Activated naive CD4-positive, alpha-beta T cell treated with anti-CD3 and anti-CD28 coated beads for 36 hours (primary cell): ENCODE measurements at regions not wholly inside any gene's neighbourhood (a gene's known extent, or its start where the extent isn't known, plus 50 kb on each side); places are given as distances from the start of the nearest gene placed in this dataset.

Experiments
- CTCF ChIA-PET: fragments of 350-600 bp; sonication (Branson Sonifier 250); formaldehyde crosslinking; loops from one replicate; lab custom pipeline; 2021; ENCODE audit warnings: antibody characterized with exemption; lab: Charles Lee
- DNase-seq: peaks from one replicate; pipeline ENCODE4 v3.0.0-alpha.2; 2020
- H3K27ac Mint-ChIP-seq: one replicate; pipeline ENCODE4 v1.8.0; 2021; ENCODE audit warnings: mild to moderate bottlenecking, mixed read lengths
- H3K27me3 Mint-ChIP-seq: one replicate; pipeline ENCODE4 v1.8.0; 2021; ENCODE audit warnings: low read depth, mixed read lengths
- H3K36me3 Mint-ChIP-seq: one replicate; pipeline ENCODE4 v1.8.0; 2021; ENCODE audit warnings: low read depth, mixed read lengths
- H3K4me1 Mint-ChIP-seq: one replicate; pipeline ENCODE4 v1.8.0; 2021; ENCODE audit warnings: low read depth, mixed read lengths
- H3K4me3 Mint-ChIP-seq: one replicate; pipeline ENCODE4 v1.8.0; 2021; ENCODE audit warnings: mild to moderate bottlenecking, moderate library complexity, mixed read lengths
- H3K9me3 Mint-ChIP-seq: one replicate; pipeline ENCODE4 v1.8.0; 2021; ENCODE audit warnings: mixed read lengths
- intact Hi-C: fragments of 100-400 bp; cut with micrococcal nuclease; formaldehyde crosslinking; loops from one replicate; pipeline ENCODE4 v1.15.1; 2023

DNA sequence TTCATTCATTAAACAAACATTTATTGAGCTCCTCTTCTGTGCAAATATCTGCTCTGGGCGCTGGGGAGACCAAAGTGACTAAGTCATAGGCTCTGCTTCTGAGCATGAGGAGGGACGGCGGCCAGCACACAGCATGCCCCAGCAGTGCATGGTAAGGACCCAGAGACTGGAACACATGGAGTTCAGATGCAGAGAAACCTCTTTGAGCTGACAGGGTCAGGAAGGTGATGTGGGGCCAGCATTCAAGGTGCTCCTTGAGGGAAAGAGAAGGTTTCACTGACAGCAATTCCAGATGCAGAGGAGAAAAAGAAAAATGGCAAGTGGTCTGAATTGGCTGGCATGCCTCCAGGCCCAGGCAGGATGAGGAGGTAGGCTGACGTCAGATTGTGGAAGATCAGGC, 234.5 kb downstream of the UACA start:
- CTCF ChIA-PET: interaction anchor here (1.1 to 2.7 kb wide), 7 partner anchors 15 to 62 kb away, joined by 3 to 17 read pairs (median 4); no protein-coding TSS in a partner anchor
- no peaks in the 10 kb centered on the region for H3K9me3 Mint-ChIP-seq
- intact Hi-C loops: loop anchor here (1.0 kb wide), 2 partner anchors 20 to 37 kb away; no protein-coding TSS in a partner anchor
- peak overlapping the region; percentile 85 for H3K27ac Mint-ChIP-seq
- H3K36me3 Mint-ChIP-seq: peaks cover 3% of the 10 kb centered on the region
- peak overlapping the region; percentile 62 for H3K4me3 Mint-ChIP-seq
- H3K27me3 Mint-ChIP-seq: no peaks in the 10 kb centered on the region
- DNase-seq: no peak
- H3K4me1 Mint-ChIP-seq: peaks cover 78% of the 10 kb centered on the region

DNA sequence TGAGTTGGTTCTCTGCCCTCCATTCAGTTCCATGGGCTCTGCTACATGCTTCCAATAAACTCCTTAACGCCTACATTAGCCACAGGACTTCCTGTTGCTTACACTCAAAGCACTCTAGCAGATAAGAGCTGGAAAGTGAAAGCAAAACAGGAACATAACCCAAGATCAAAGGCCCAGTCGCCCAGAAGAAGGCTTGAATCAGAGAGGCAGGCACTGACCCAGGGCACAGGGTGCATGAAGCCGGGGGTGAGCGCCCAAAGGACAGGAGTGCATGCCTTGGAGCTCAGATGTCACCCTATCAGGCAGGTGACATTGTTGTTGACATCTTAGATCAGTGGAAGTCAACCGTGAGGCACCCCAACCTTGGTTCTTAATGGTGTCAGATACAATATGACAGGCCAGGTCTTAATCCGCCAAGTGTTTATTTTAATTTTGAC, 235.1 kb downstream of the UACA start:
- peak overlapping the region; percentile 62 for H3K4me3 Mint-ChIP-seq
- peaks cover 74% of the 10 kb centered on the region for H3K4me1 Mint-ChIP-seq
- H3K9me3 Mint-ChIP-seq: no peaks in the 10 kb centered on the region
- CTCF ChIA-PET: interaction anchor here (0.6 to 2.7 kb wide), 11 partner anchors 8 to 62 kb away, joined by 3 to 17 read pairs (median 4); no protein-coding TSS in a partner anchor
- no peaks in the 10 kb centered on the region for H3K27me3 Mint-ChIP-seq
- intact Hi-C loops: loop anchor here (1.0 kb wide), 2 partner anchors 19 to 36 kb away; no protein-coding TSS in a partner anchor
- peaks cover 2% of the 10 kb centered on the region for H3K36me3 Mint-ChIP-seq
- H3K27ac Mint-ChIP-seq: peak overlapping the region; percentile 85
- peak; percentile 78 for DNase-seq

DNA sequence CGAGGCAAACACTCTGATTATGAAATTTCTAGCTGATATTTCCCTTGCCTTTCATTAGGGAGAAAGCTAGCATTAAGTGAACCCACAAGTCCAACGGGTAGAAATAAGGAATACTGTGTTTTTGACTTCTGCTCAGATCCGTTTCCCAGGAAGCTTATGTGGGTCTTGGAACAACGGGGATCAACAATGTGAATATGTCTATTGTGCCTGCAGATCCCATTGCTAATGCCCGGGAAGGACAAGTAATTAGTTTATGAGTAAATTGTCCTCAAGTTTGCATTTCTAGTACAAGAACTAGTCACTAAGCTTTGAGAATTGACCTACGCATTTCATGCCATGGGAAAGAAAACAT, 236.4 kb downstream of the UACA start:
- H3K27me3 Mint-ChIP-seq: no peaks in the 10 kb centered on the region
- peaks cover 2% of the 10 kb centered on the region for H3K36me3 Mint-ChIP-seq
- CTCF ChIA-PET: interaction anchor here (0.6 to 2.7 kb wide), 3 partner anchors 14 to 49 kb away, joined by 3 to 17 read pairs (median 4); no protein-coding TSS in a partner anchor
- no peak overlapping the region for H3K4me3 Mint-ChIP-seq
- H3K9me3 Mint-ChIP-seq: no peaks in the 10 kb centered on the region
- intact Hi-C loops: no loop called here
- H3K4me1 Mint-ChIP-seq: peaks cover 63% of the 10 kb centered on the region
- no peak overlapping the region for H3K27ac Mint-ChIP-seq
- no peak for DNase-seq

DNA sequence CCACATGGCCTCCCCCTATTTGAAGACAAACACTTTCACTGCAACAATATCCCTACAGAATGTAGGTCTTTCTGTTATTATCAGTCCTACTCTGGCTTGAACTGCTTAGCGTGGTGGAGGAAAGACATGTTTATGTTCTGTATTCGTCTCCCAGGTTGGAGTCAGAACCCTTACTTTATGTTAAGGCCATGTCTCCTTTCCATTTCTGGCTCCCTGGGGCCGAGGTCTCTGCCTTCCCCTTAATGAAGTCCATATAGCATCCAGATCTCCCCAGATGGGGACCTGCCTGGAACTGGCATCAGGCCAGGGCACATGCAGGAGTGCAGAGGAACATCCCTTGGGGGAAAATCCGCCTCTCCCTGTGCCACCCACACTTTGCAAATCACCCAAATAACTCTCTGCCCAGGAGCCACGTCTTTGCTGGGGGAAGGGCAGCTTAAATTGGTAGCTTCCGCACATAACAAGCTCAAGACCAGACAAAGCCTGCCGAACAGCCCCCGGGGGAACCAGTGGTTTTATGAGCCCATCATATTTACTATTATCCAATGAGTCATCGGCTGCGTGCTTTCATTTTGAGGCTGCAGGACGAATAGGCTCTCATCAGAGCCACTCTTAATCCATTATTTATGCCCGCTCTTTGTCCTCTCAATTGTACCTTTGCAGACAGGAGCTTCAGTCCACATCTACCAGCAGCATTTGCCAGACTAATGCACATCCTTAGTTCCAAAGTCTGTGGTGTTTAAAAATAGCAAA, 237.0 kb downstream of the UACA start:
- Mint-ChIP-seq H3K4me3 (no peak overlapping the region), H3K9me3 (no peaks in the 10 kb centered on the region), H3K4me1 (peaks cover 57% of the 10 kb centered on the region), H3K27me3 (no peaks in the 10 kb centered on the region), H3K36me3 (peaks cover 2% of the 10 kb centered on the region), H3K27ac (no peak overlapping the region)
- DNase-seq: no peak
- intact Hi-C loops: no loop called here
- CTCF ChIA-PET: interaction anchor here (0.6 to 2.7 kb wide), 3 partner anchors 14 to 49 kb away, joined by 3 to 17 read pairs (median 4); no protein-coding TSS in a partner anchor

GRCh38 chr15:70525551-70525950, 237.8 kb downstream of the UACA start:
- CTCF ChIA-PET: interaction anchor here (1.2 kb wide), 1 partner anchor 15 kb away, joined by 3 read pairs; no protein-coding TSS in a partner anchor
- Mint-ChIP-seq H3K27me3 (no peaks in the 10 kb centered on the region), H3K27ac (no peak overlapping the region), H3K9me3 (no peaks in the 10 kb centered on the region), H3K4me1 (peaks cover 53% of the 10 kb centered on the region), H3K36me3 (peaks cover 2% of the 10 kb centered on the region), H3K4me3 (no peak overlapping the region)
- no peak for DNase-seq
- intact Hi-C loops: no loop called here

GRCh38 chr15:70524470-70524869, 238.9 kb downstream of the UACA start:
- Mint-ChIP-seq H3K36me3 (peaks cover 2% of the 10 kb centered on the region), H3K27me3 (no peaks in the 10 kb centered on the region), H3K9me3 (no peaks in the 10 kb centered on the region), H3K4me3 (no peak overlapping the region), H3K4me1 (peaks cover 43% of the 10 kb centered on the region), H3K27ac (no peak overlapping the region)
- DNase-seq: no peak
- intact Hi-C loops: no loop called here
- CTCF ChIA-PET: interaction anchor here (1.2 kb wide), 1 partner anchor 16 kb away, joined by 3 read pairs; no protein-coding TSS in a partner anchor

- intact Hi-C loops: no loop called here
- Mint-ChIP-seq H3K4me3 (no peak overlapping the region), H3K27me3 (no peaks in the 10 kb centered on the region), H3K36me3 (no peaks in the 10 kb centered on the region), H3K27ac (no peak overlapping the region), H3K9me3 (no peaks in the 10 kb centered on the region), H3K4me1 (peaks cover 35% of the 10 kb centered on the region)
- DNase-seq: no peak
- CTCF ChIA-PET: interaction anchor here (0.8 to 1.4 kb wide), 3 partner anchors 11 to 36 kb away, joined by 3 to 10 read pairs (median 3); no protein-coding TSS in a partner anchor
Measured at GRCh38 chr15:70523616-70524015, 239.7 kb downstream of the UACA start.

DNA sequence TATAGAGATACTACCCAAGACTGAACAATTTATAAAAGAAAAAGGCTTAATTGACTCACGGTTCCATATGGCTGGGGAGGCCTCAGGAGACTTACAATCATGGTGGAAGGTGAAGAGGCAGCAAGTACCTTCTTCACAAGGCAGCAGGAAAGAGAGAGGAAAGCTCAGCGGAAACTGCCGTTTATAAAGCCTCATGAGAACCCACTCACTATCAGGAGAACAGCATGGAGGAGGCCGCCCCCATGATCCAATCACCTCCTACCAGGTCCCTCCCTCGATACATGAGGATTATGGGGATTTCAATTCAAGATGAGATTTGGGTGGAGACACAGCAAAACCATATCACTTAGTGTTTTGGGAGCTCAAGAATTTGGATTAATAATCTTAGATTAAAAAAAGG, 240.2 kb downstream of the UACA start:
- Mint-ChIP-seq H3K4me3 (no peak overlapping the region), H3K36me3 (no peaks in the 10 kb centered on the region), H3K27me3 (no peaks in the 10 kb centered on the region), H3K4me1 (peaks cover 33% of the 10 kb centered on the region), H3K27ac (no peak overlapping the region), H3K9me3 (no peaks in the 10 kb centered on the region)
- DNase-seq: no peak
- intact Hi-C loops: no loop called here
- CTCF ChIA-PET: interaction anchor here (0.8 to 1.4 kb wide), 4 partner anchors 11 to 35 kb away, joined by 3 to 10 read pairs (median 3); no protein-coding TSS in a partner anchor

DNA sequence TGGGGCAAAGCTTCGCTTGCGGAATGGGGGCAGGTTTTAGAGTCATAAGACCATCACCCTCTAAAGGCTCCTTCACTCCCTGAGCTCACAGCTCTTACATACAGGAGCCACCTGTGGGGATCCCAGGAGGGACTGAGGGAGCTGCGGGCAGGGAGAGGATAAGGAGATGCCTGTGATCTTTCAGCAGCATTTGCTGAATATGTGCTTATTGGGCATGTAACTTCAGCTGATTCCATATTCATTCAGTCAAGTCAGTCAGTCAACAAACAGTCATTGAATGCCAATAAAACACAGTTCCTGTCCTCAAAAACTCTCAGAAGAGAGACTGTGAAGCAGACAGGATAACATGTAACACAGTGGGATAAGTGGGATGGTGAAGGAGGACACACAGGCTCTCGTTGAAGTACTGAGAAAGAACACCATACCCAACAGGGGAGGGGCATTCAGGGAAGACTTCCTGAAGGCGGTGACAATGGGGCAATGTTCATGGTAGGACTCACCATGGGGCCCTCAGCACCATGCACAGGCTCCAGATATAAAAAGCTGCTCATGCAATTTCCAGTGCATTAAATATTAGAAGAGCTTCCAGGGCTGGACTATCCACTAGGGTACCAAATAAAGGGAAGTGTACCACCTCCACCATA, 240.9 kb downstream of the UACA start:
- DNase-seq: no peak
- Mint-ChIP-seq H3K27ac (no peak overlapping the region), H3K9me3 (no peaks in the 10 kb centered on the region), H3K4me3 (no peak overlapping the region), H3K4me1 (peaks cover 26% of the 10 kb centered on the region), H3K36me3 (no peaks in the 10 kb centered on the region), H3K27me3 (no peaks in the 10 kb centered on the region)
- CTCF ChIA-PET: interaction anchor here (0.8 to 1.6 kb wide), 6 partner anchors 10 to 35 kb away, joined by 3 to 10 read pairs (median 3); no protein-coding TSS in a partner anchor
- intact Hi-C loops: no loop called here

DNA sequence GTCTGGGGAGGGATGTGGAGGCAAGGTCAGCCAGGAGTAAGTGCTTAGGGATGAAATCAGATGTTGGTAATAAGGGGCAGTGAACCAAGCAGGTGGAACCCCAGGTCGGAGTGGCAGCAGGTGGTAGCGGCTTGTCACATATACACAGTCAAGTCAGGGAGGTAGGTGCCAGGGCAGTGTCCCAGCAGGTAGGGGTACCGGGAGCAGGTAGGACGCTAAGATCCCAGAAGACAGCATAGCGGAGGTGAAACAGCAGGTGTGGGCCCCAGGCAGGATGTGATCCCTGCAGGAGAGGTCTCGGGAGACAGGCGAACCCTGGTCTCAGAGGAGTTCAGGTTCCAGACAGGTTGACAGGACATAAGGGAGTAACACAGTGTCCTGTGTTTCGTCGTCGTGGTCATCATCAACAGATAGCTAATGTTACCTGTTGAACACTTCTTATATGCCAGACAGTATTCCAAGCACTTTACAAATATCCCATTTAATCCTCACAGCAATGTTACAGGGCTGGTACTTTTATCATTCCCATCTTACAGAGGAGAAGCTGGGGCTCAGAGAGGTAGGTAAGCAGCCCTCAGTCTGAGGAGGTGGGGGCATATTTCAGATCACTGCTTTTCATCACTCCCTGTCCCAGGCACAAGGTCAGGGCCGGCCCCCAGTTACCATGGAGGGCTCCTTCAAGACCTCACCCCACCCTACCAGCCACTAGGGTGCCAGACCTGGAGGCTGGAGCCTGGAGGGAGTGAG, 241.6 kb downstream of the UACA start:
- intact Hi-C loops: no loop called here
- Mint-ChIP-seq H3K36me3 (no peaks in the 10 kb centered on the region), H3K27ac (no peak overlapping the region), H3K27me3 (no peaks in the 10 kb centered on the region), H3K4me3 (no peak overlapping the region), H3K9me3 (no peaks in the 10 kb centered on the region), H3K4me1 (peaks cover 19% of the 10 kb centered on the region)
- peak; percentile 3 for DNase-seq
- CTCF ChIA-PET: interaction anchor here (1.0 to 1.6 kb wide), 3 partner anchors 9 to 35 kb away, joined by 3 to 5 read pairs (median 3); no protein-coding TSS in a partner anchor

DNA sequence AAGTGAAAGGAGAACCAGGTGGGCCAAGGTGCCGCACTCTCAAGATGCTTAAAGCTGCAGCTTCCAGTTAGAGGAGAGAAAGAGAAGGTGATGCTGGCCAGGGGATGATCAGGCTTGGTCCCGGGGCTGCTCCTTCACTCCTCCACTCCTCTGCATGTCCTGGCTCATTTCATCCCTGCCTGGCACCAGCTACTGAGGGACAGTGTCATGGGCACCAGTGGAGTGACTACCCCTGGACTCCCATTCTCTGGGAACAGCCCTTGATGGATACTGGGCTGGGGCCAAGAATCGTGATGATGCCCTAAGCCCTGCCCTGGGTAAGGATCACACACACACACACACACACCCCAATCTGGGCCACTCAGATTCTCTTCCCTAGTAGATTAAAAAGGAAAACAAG, 243.7 kb downstream of the UACA start:
- CTCF ChIA-PET: interaction anchor here (0.7 to 0.9 kb wide), 2 partner anchors 8 to 32 kb away, joined by 3 read pairs; no protein-coding TSS in a partner anchor
- no peaks in the 10 kb centered on the region for H3K27me3 Mint-ChIP-seq
- H3K9me3 Mint-ChIP-seq: no peaks in the 10 kb centered on the region
- H3K27ac Mint-ChIP-seq: no peak overlapping the region
- intact Hi-C loops: loop anchor here (10.0 kb wide), 1 partner anchor 155 kb away; no protein-coding TSS in a partner anchor
- H3K4me1 Mint-ChIP-seq: peaks cover 3% of the 10 kb centered on the region
- no peak overlapping the region for H3K4me3 Mint-ChIP-seq
- DNase-seq: no peak
- H3K36me3 Mint-ChIP-seq: no peaks in the 10 kb centered on the region
